H1 (cell line): ENCODE measurements at regions not wholly inside any gene's neighbourhood (a gene's known extent, or its start where the extent isn't known, plus 50 kb on each side); places are given as distances from the start of the nearest gene placed in this dataset.
A peak's percentile ranks its signal among the peaks of the same experiment; 100 is the strongest.

Experiments
- CTCF ChIA-PET: fragments of 300-600 bp; sonication (Branson Sonifier 250); formaldehyde crosslinking; loops from one replicate; lab custom pipeline; 2021; ENCODE audit not compliant: partially characterized antibody; lab: Charles Lee
- POLR2A ChIA-PET: fragments of 300-600 bp; sonication (Branson Sonifier 250); formaldehyde crosslinking; loops from one replicate; lab custom pipeline; 2021; ENCODE audit warnings: inconsistent platforms; ENCODE audit not compliant: partially characterized antibody; lab: Charles Lee
- DNase-seq, 2 experiments: peaks; one replicate each; pipeline versions ENCODE4 v3.0.0 to v3.0.0-alpha.2; 2010 to 2022; ENCODE audit warnings: low spot score in 2 of 2, low read depth in 1 of 2, mixed read lengths in 1 of 2
- FAIRE-seq: peaks from 2 replicates; lab custom pipeline; 2011; peaks lifted over from hg19 to GRCh38; lab: Jason Lieb, UNC
- H2AFZ ChIP-seq: 2 replicates; pipeline ENCODE4 v1.8.1; 2012; ENCODE audit warnings: low read length, inconsistent platforms
- H2AK5ac ChIP-seq: 2 replicates; pipeline ENCODE4 v1.6.1; 2013; ENCODE audit warnings: low read depth, low read length
- H2BK120ac ChIP-seq: replicated peaks from 2 replicates; pipeline ENCODE3; 2013; ENCODE audit warnings: low read depth, low read length, inconsistent platforms
- H2BK12ac ChIP-seq: 2 replicates; pipeline ENCODE4 v1.6.1; 2013; ENCODE audit warnings: low read depth, low read length
- H2BK15ac ChIP-seq: 2 replicates; pipeline ENCODE4 v1.6.1; 2013; ENCODE audit warnings: low read length
- H2BK20ac ChIP-seq: 2 replicates; pipeline ENCODE4 v1.6.1; 2013; ENCODE audit warnings: low read length
- H2BK5ac ChIP-seq: 2 replicates; pipeline ENCODE4 v1.6.1; 2013; ENCODE audit warnings: low read depth, low read length
- H3K14ac ChIP-seq: 2 replicates; pipeline ENCODE4 v1.6.1; 2013; ENCODE audit warnings: inconsistent platforms; ENCODE audit not compliant: insufficient read length
- H3K18ac ChIP-seq: 2 replicates; pipeline ENCODE4 v1.6.1; 2013; ENCODE audit warnings: low read length; ENCODE audit errors: extremely low read depth
- H3K23ac ChIP-seq: 2 replicates; pipeline ENCODE4 v1.6.1; 2013; ENCODE audit warnings: inconsistent platforms; ENCODE audit not compliant: insufficient read length
- H3K23me2 ChIP-seq: 2 replicates; pipeline ENCODE4 v1.6.1; 2013; ENCODE audit warnings: low read depth, low read length
- H3K27ac ChIP-seq: 2 replicates; pipeline ENCODE4 v1.6.1; 2011; ENCODE audit warnings: low read depth, low read length, inconsistent platforms
- H3K27me3 ChIP-seq, 4 experiments: replicated peaks in 1 of 4; 1 replicate in 1 of 4; 2 replicates in 3 of 4; pipeline versions ENCODE4 v1.6.1 to v1.8.1; 2011 to 2013; ENCODE audit warnings: low read length in 3 of 4, mild to moderate bottlenecking in 3 of 4, inconsistent platforms in 2 of 4, mixed read lengths in 2 of 4, moderate library complexity in 1 of 4; ENCODE audit not compliant: control insufficient read depth in 3 of 4, insufficient read depth in 3 of 4; ENCODE audit errors: extremely low read depth in 1 of 4
- H3K36me3 ChIP-seq, 4 experiments: 2 replicates each; pipeline versions ENCODE4 v1.6.1 to v1.8.1; 2011 to 2013; ENCODE audit warnings: mild to moderate bottlenecking in 4 of 4, low read length in 3 of 4, moderate library complexity in 2 of 4, control low read depth in 1 of 4, inconsistent platforms in 1 of 4; ENCODE audit not compliant: insufficient read depth in 4 of 4, control insufficient read depth in 2 of 4
- H3K4ac ChIP-seq: replicated peaks from 2 replicates; pipeline ENCODE3; 2013; ENCODE audit warnings: low read length, low read depth, mixed read lengths, inconsistent platforms; ENCODE audit not compliant: insufficient read length
- H3K4me1 ChIP-seq, 4 experiments: replicated peaks in 1 of 4; 1 replicate in 1 of 4; 2 replicates in 3 of 4; pipeline versions ENCODE4 v1.6.1 to v1.8.1; 2011 to 2013; ENCODE audit warnings: low read length in 3 of 4, inconsistent platforms in 2 of 4, mixed read lengths in 1 of 4; ENCODE audit not compliant: insufficient read depth in 4 of 4, control insufficient read depth in 3 of 4
- H3K4me2 ChIP-seq, 2 experiments: 2 replicates each; pipeline versions ENCODE4 v1.6.1 to v1.8.1; 2011 to 2013; ENCODE audit warnings: low read depth in 2 of 2, low read length in 2 of 2, control low read depth in 1 of 2, inconsistent platforms in 1 of 2, mild to moderate bottlenecking in 1 of 2; ENCODE audit not compliant: insufficient read depth in 1 of 2
- H3K4me3 ChIP-seq, 4 experiments: fragments of 200-600, 300-600 bp in 1 of 4; sonication (generic), shearing (Covaris generic), sonication (Bioruptor Twin) in 1 of 4; 2 replicates each; pipeline versions ENCODE4 v1.5.1 to v1.8.1; 2011 to 2016; ENCODE audit warnings: low read length in 4 of 4, low read depth in 3 of 4, control low read depth in 2 of 4, inconsistent platforms in 2 of 4, mild to moderate bottlenecking in 2 of 4, mixed read lengths in 1 of 4, moderate library complexity in 1 of 4; ENCODE audit not compliant: insufficient read depth in 2 of 4; ENCODE audit errors: extremely low read depth in 1 of 4
- H3K56ac ChIP-seq: replicated peaks from 2 replicates; pipeline ENCODE3; 2013; ENCODE audit warnings: low read depth, mild to moderate bottlenecking, mixed read lengths, low read length, inconsistent platforms; ENCODE audit not compliant: insufficient read length
- H3K79me1 ChIP-seq: 2 replicates; pipeline ENCODE4 v1.6.1; 2013; ENCODE audit warnings: low read depth, low read length, control low read depth
- H3K79me2 ChIP-seq, 2 experiments: 2 replicates each; pipeline versions ENCODE4 v1.6.1 to v1.8.1; 2012 to 2013; ENCODE audit warnings: low read length in 2 of 2, mild to moderate bottlenecking in 2 of 2, inconsistent platforms in 1 of 2; ENCODE audit not compliant: insufficient read depth in 2 of 2, control insufficient read depth in 1 of 2
- H3K9ac ChIP-seq, 4 experiments: replicated peaks in 1 of 4; 1 replicate in 1 of 4; 2 replicates in 3 of 4; pipeline versions ENCODE4 v1.6.1 to v1.8.1; 2011 to 2013; ENCODE audit warnings: low read depth in 3 of 4, low read length in 3 of 4, control low read depth in 2 of 4, mild to moderate bottlenecking in 2 of 4, moderate library complexity in 2 of 4, inconsistent platforms in 1 of 4; ENCODE audit errors: extremely low read depth in 1 of 4
- H3K9me3 ChIP-seq, 2 experiments: 2 replicates each; pipeline versions ENCODE4 v1.6.1 to v1.8.1; 2012 to 2013; ENCODE audit warnings: mild to moderate bottlenecking in 2 of 2, moderate library complexity in 2 of 2, control low read depth in 1 of 2, inconsistent platforms in 1 of 2, low read depth in 1 of 2, low read length in 1 of 2, mixed read lengths in 1 of 2; ENCODE audit not compliant: insufficient read depth in 2 of 2
- H4K20me1 ChIP-seq, 2 experiments: replicated peaks in 1 of 2; 2 replicates each; pipeline versions ENCODE3 to v1.8.1; 2011 to 2013; ENCODE audit warnings: inconsistent platforms in 2 of 2, low read length in 2 of 2, mild to moderate bottlenecking in 1 of 2; ENCODE audit not compliant: insufficient read depth in 2 of 2, control insufficient read depth in 1 of 2
- H4K5ac ChIP-seq: 2 replicates; pipeline ENCODE4 v1.6.1; 2013; ENCODE audit warnings: low read length, low read depth, mixed read lengths, inconsistent platforms; ENCODE audit not compliant: insufficient read length
- H4K8ac ChIP-seq: 2 replicates; pipeline ENCODE4 v1.8.0; 2013; ENCODE audit warnings: mild to moderate bottlenecking, moderate library complexity, low read length, inconsistent platforms; ENCODE audit not compliant: insufficient read depth; ENCODE audit errors: extremely low read depth
- H4K91ac ChIP-seq: replicated peaks from 2 replicates; pipeline ENCODE3; 2013; ENCODE audit warnings: low read length, mixed read lengths, inconsistent platforms; ENCODE audit not compliant: insufficient read length
- ASH2L ChIP-seq: fragments of 200-600, 300-600 bp; sonication (generic); IDR thresholded peaks from one replicate; pipeline ENCODE4 v1.7.1; 2017; ENCODE audit warnings: low read length
- BACH1 ChIP-seq: IDR thresholded peaks from 2 replicates; pipeline ENCODE4 v1.6.1; 2012; ENCODE audit warnings: low read length, improper control_type of control experiment
- EGR1 ChIP-seq: IDR thresholded peaks from 2 replicates; pipeline ENCODE4 v1.6.1; 2011; ENCODE audit warnings: low read depth, low read length, borderline replicate concordance
- JUN ChIP-seq: IDR thresholded peaks from 2 replicates; pipeline ENCODE4 v1.6.1; 2011; ENCODE audit warnings: low read depth, mild to moderate bottlenecking, improper control_type of control experiment, low read length
- JUND ChIP-seq: IDR thresholded peaks from 2 replicates; pipeline ENCODE4 v1.6.1; 2011; ENCODE audit warnings: mild to moderate bottlenecking, improper control_type of control experiment, low read length
- SP2 ChIP-seq: IDR thresholded peaks from 2 replicates; pipeline ENCODE4 v1.6.1; 2012; ENCODE audit warnings: mild to moderate bottlenecking, low read length, inconsistent platforms
- SUZ12 ChIP-seq: fragments of 200-600 bp; sonication (generic); IDR thresholded peaks from 2 replicates; pipeline ENCODE4 v1.6.1; 2012; ENCODE audit warnings: mild to moderate bottlenecking, inconsistent platforms, low read length, moderate library complexity, mixed read lengths
- TBP ChIP-seq: IDR thresholded peaks from 2 replicates; pipeline ENCODE4 v1.6.1; 2011; ENCODE audit warnings: low read depth, low read length, improper control_type of control experiment
- YY1 ChIP-seq: IDR thresholded peaks from 2 replicates; pipeline ENCODE4 v1.6.1; 2011; ENCODE audit warnings: low read depth, mild to moderate bottlenecking, low read length
- TF ChIP-seq, protein P1 (sequence below): IDR thresholded peaks from 2 replicates; pipeline ENCODE4 v1.6.1; 2011; ENCODE audit warnings: low read depth, mild to moderate bottlenecking, low read length; ENCODE audit not compliant: insufficient read depth

GRCh38 chr14:30210630-30211029 is 283.0 kb upstream of the PRKD1 start (continued):
- TF ChIP-seq SUZ12 (no peak), BACH1 (no peak)

GRCh38 chr14:30211326-30211725 is 283.7 kb upstream of the PRKD1 start:
- Histone ChIP-seq H3K79me2 (no peaks in the 10 kb centered on the region), H3K79me1 (no peaks in the 10 kb centered on the region), H3K36me3 (no peaks in the 10 kb centered on the region), H3K4me2 (no peak overlapping the region), H3K4ac (no peak overlapping the region), H3K27me3 (no peaks in the 10 kb centered on the region), H3K27ac (no peak overlapping the region), H4K8ac (no peak overlapping the region), H3K56ac (no peak overlapping the region), H2BK120ac (no peak overlapping the region), H4K20me1 (no peaks in the 10 kb centered on the region), H2AK5ac (no peak overlapping the region), H3K4me1 (no peaks in the 10 kb centered on the region), H3K23me2 (no peaks in the 10 kb centered on the region; the same call in 1 of the 2 replicates), H2AFZ (0 out of 2 replicates have a peak overlapping the region, but pooled peaks have one; percentile 24), H3K9ac (no peak overlapping the region), H2BK15ac (no peak overlapping the region), H3K23ac (no peak overlapping the region), H3K4me3 (no peak overlapping the region), H2BK20ac (no peak overlapping the region), H3K14ac (no peak overlapping the region)
- POLR2A ChIA-PET = no interaction called here
- no peak for FAIRE-seq
- no peak for TF ChIP-seq SP2
- no peak for TF ChIP-seq TBP
- TF ChIP-seq, protein P1, sequence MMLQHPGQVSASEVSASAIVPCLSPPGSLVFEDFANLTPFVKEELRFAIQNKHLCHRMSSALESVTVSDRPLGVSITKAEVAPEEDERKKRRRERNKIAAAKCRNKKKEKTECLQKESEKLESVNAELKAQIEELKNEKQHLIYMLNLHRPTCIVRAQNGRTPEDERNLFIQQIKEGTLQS = no peak
- no peak for TF ChIP-seq JUND
- no peak for TF ChIP-seq YY1
- no peak for TF ChIP-seq EGR1
- TF ChIP-seq ASH2L = no peak
- no peak for TF ChIP-seq JUN
- TF ChIP-seq, all 59 proteins: peak for 0
- Histone ChIP-seq H3K18ac (no peak overlapping the region), H4K5ac (no peak overlapping the region), H4K91ac (no peak overlapping the region), H2BK12ac (no peak overlapping the region), H3K9me3 (no peaks in the 10 kb centered on the region), H2BK5ac (no peak overlapping the region)
- no peak for DNase-seq
- CTCF ChIA-PET = no interaction called here
